Ovary (tissue), 3 donors: ENCODE measurements at regions not wholly inside any gene's neighbourhood (a gene's known extent, or its start where the extent isn't known, plus 50 kb on each side); places are given as distances from the start of the nearest gene placed in this dataset.

Source experiments
- POLR2A ChIP-seq: fragments of 450-650 bp; IDR thresholded peaks from one replicate; pipeline ENCODE4 v1.6.1; 2017; ENCODE audit warnings: antibody characterized with exemption, mild to moderate bottlenecking, moderate library complexity
- TF ChIP-seq, protein P1 (sequence below), 3 donors: fragments of 450-650 bp in 2 of 3; fragments of 200-600 bp in 1 of 3; IDR thresholded peaks; one replicate each; pipeline versions ENCODE4 v1.5.1 to v1.8.0; 2016 to 2022; ENCODE audit warnings: antibody characterized with exemption in 3 of 3, mild to moderate bottlenecking in 1 of 3
- donor health status: DM: no; HTN: no; CAD: no.

DNA sequence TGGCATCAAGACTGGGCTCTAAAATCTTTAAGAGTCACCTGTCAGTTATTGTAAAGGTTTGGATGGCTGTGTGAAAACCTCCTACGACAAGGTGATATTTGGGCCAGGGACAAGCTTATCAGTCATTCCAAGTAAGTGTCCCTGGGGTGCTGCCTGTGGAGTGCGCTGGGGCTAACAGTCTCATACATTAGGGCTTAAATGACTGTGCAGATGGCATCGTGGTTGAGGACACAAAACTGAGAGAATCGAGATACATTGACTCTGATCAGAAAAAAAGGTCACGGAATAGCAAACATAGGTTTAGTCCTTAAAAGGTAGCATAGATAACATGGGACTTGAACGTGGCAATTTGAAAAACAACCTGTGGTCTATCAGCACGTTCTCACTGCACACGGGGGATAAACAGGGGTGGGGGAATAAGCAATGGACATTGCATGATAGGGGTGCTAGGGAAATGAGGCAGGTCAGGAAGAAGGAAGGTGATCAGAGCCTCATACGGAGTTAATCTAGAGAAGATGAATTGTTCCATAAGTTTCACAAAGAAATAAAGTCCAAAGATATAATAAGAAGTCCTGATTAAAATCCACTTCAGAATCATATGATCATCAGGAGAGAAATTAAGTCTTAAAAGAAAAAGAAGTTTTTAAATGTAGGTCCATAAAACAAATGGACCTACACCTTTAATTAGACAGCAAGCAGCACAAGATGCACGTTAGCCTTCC, 100.3 kb downstream of the DAD1 start:
- TF ChIP-seq, protein P1, sequence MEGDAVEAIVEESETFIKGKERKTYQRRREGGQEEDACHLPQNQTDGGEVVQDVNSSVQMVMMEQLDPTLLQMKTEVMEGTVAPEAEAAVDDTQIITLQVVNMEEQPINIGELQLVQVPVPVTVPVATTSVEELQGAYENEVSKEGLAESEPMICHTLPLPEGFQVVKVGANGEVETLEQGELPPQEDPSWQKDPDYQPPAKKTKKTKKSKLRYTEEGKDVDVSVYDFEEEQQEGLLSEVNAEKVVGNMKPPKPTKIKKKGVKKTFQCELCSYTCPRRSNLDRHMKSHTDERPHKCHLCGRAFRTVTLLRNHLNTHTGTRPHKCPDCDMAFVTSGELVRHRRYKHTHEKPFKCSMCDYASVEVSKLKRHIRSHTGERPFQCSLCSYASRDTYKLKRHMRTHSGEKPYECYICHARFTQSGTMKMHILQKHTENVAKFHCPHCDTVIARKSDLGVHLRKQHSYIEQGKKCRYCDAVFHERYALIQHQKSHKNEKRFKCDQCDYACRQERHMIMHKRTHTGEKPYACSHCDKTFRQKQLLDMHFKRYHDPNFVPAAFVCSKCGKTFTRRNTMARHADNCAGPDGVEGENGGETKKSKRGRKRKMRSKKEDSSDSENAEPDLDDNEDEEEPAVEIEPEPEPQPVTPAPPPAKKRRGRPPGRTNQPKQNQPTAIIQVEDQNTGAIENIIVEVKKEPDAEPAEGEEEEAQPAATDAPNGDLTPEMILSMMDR (IDR thresholded peaks at IDR 0.05) = no peak
- TF ChIP-seq POLR2A = no peak
